ENCODE measurements at regions not wholly inside any gene's neighbourhood (a gene's known extent, or its start where the extent isn't known, plus 50 kb on each side); places are given as distances from the start of the nearest gene placed in this dataset.

DNA sequence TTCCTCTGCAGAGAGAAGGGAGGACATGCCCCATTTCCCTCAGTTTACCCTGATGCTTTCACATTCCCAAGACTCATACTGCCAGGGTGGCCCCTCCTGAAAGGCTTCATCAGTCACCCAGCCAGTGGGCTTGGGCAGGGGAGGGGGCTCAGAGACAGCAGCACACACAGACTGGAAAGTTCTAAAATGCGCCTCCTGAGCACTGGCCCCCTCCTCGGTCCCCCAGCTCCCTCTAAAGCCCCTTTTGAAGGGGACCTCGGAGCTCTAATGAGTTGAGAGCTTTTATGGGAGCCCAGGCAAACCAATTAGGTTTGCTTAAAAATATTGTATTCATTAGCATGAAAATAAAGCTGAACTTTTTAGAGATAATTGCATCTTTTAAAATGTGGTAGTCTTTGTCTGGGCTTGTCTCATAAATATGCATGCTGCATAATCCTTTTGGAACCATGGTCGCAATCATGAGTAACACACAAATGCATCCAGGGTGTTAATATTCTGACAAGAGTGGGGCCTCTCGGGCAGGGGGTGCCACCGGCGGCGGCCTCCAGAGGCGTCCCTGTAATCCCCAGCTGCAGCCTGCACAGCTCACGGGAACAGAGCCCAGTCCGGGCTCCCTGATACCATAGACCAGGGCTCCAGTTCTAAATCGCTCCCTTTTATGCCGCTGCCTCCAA lies 78.5 kb downstream of the RPLP1 start:
- H3K27ac ChIP-seq (ENCODE audit: low read depth, low read length) = no peak overlapping the region
- no peak overlapping the region; the same call in 1 of the 2 replicates for H3K4me3 ChIP-seq (ENCODE audit: low read depth, low read length)
- no peak overlapping the region for H3K9ac ChIP-seq (ENCODE audit: low read length)
- no peaks in the 10 kb centered on the region; the same call in 1 of the 2 replicates for H3K27me3 ChIP-seq (ENCODE audit: control insufficient read depth, insufficient read depth, low read length)
- H3K9me3 ChIP-seq (ENCODE audit: control insufficient read depth, insufficient read depth, low read depth, low read length) = no peaks in the 10 kb centered on the region
- H3K36me3 ChIP-seq (ENCODE audit: control insufficient read depth, insufficient read depth, low read length) = no peaks in the 10 kb centered on the region
- H3K4me1 ChIP-seq (ENCODE audit: control insufficient read depth, insufficient read depth, low read length) = peaks cover 17% of the 10 kb centered on the region

DNA sequence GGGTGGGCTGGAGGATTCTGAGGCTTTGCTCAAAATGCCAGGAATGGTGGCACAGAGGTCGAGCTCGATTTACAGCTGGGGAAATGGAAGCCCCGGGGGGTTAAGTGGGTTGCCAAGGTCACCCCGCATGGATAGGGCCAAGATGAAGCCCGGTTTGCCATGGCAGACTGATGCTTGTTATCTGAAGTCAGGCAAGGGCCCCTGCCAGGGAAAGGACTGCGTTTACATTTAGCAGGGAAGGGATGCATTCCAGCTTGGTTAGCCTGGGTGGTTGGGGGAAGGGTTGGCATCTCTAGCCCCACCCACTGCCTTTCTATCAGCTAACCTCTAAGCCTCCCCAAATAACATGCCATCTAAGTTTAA lies 79.0 kb downstream of the RPLP1 start:
- H3K9ac ChIP-seq (ENCODE audit: low read length) = no peak overlapping the region
- H3K27me3 ChIP-seq (ENCODE audit: control insufficient read depth, insufficient read depth, low read length) = no peaks in the 10 kb centered on the region; the same call in 1 of the 2 replicates
- no peak overlapping the region for H3K27ac ChIP-seq (ENCODE audit: low read depth, low read length)
- H3K9me3 ChIP-seq (ENCODE audit: control insufficient read depth, insufficient read depth, low read depth, low read length) = no peaks in the 10 kb centered on the region
- H3K4me3 ChIP-seq (ENCODE audit: low read depth, low read length) = no peak overlapping the region; the same call in 1 of the 2 replicates
- peaks cover 17% of the 10 kb centered on the region for H3K4me1 ChIP-seq (ENCODE audit: control insufficient read depth, insufficient read depth, low read length)
- no peaks in the 10 kb centered on the region for H3K36me3 ChIP-seq (ENCODE audit: control insufficient read depth, insufficient read depth, low read length)

DNA sequence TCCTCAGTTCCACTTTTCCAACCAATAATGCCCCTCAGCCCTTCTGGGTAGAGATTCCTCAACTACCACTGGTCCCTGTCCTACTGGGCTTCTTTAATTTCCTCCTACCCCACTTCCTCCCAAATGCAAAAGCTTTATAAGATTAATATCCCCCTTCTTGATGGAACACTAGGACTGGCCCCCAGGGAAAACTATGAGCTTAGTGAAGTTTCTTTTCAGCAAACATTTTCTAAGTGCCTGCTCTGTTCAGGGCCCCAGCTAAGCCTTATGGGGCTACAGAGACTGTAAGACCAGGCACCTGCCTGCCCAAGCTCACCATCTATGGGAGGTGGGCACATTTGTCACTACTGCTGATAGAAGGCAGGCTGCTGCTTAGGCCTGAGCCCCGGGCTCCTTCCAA lies 79.4 kb downstream of the RPLP1 start:
- Histone ChIP-seq H3K36me3 (ENCODE audit: control insufficient read depth, insufficient read depth, low read length) (no peaks in the 10 kb centered on the region), H3K4me3 (ENCODE audit: low read depth, low read length) (no peak overlapping the region), H3K27me3 (ENCODE audit: control insufficient read depth, insufficient read depth, low read length) (no peaks in the 10 kb centered on the region; the same call in 1 of the 2 replicates), H3K27ac (ENCODE audit: low read depth, low read length) (no peak overlapping the region), H3K9ac (ENCODE audit: low read length) (no peak overlapping the region), H3K9me3 (ENCODE audit: control insufficient read depth, insufficient read depth, low read depth, low read length) (no peaks in the 10 kb centered on the region), H3K4me1 (ENCODE audit: control insufficient read depth, insufficient read depth, low read length) (peaks cover 22% of the 10 kb centered on the region)

DNA sequence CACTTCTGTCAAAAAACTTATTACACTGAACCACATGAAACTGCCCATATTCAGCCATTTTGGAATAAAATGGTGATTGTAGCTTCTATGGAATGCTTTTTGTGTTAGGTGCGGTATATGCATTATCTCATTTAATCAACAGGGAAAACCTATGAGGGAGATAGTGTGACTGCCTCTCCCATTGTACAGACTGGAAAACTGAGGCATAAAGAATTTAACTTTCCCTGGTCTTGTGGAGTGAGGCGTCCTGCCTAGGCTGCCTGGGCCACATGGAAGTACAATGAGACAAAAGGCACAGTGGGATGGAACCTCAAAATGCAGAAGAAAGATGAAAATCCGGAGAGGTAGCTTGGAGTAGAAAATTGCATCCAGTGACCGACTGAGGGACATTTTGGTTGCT lies 80.2 kb downstream of the RPLP1 start:
- Histone ChIP-seq H3K4me3 (ENCODE audit: low read depth, low read length) (no peak overlapping the region), H3K36me3 (ENCODE audit: control insufficient read depth, insufficient read depth, low read length) (no peaks in the 10 kb centered on the region), H3K27ac (ENCODE audit: low read depth, low read length) (no peak overlapping the region), H3K4me1 (ENCODE audit: control insufficient read depth, insufficient read depth, low read length) (peaks cover 24% of the 10 kb centered on the region), H3K27me3 (ENCODE audit: control insufficient read depth, insufficient read depth, low read length) (no peaks in the 10 kb centered on the region; the same call in 1 of the 2 replicates), H3K9me3 (ENCODE audit: control insufficient read depth, insufficient read depth, low read depth, low read length) (no peaks in the 10 kb centered on the region), H3K9ac (ENCODE audit: low read length) (no peak overlapping the region)

DNA sequence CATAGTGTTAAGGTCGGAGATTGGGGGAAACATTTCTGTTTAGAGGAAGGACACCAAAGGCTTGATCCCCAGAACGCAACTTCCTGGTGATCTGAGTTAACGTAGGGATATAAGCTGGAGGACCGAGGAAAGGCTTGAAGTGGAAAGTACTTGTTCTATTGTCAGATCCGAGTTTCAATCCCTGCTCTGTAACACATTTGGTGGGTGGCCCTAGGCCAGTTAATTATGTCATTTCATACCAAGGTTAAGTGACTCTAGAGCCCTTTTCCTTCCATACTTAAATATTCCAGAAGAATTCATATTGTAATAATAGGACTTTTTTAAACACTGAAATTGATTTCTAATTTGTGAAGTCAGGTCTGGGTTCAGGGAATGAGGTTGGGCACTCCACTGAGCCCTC lies 80.9 kb downstream of the RPLP1 start:
- Histone ChIP-seq H3K4me1 (ENCODE audit: control insufficient read depth, insufficient read depth, low read length) (peaks cover 24% of the 10 kb centered on the region), H3K36me3 (ENCODE audit: control insufficient read depth, insufficient read depth, low read length) (no peaks in the 10 kb centered on the region), H3K4me3 (ENCODE audit: low read depth, low read length) (no peak overlapping the region), H3K9me3 (ENCODE audit: control insufficient read depth, insufficient read depth, low read depth, low read length) (no peaks in the 10 kb centered on the region), H3K27me3 (ENCODE audit: control insufficient read depth, insufficient read depth, low read length) (no peaks in the 10 kb centered on the region; the same call in 1 of the 2 replicates), H3K27ac (ENCODE audit: low read depth, low read length) (no peak overlapping the region), H3K9ac (ENCODE audit: low read length) (no peak overlapping the region)

DNA sequence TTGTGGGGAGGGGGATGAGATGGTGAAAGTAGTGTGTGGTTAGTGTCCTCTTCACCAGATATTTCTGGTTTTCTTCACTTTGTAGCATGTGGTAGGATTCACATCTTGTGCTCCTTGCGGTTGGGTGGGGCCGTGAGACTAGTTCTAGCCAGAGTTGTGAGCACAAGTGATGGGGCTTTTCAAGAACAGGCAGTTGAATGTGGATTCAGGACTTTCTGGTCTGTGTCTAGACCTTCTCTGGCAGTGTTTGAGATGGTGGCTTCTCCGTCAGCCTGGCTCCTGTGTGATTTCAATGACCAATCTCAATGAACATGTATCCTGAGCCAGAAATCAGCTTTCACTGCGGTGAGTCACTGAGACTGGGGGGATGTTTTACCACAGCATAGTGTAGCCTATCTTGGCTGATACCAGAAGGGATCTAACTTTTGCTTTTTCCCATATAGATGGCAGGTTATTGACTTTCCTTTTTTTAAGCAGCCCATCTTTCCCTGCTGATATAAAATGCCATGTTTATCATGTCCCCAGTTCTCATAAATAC lies 82.6 kb downstream of the RPLP1 start:
- no peak overlapping the region for H3K27ac ChIP-seq (ENCODE audit: low read depth, low read length)
- no peak overlapping the region for H3K4me3 ChIP-seq (ENCODE audit: low read depth, low read length)
- H3K27me3 ChIP-seq (ENCODE audit: control insufficient read depth, insufficient read depth, low read length) = no peaks in the 10 kb centered on the region; the same call in 1 of the 2 replicates
- peaks cover 24% of the 10 kb centered on the region for H3K4me1 ChIP-seq (ENCODE audit: control insufficient read depth, insufficient read depth, low read length)
- no peak overlapping the region for H3K9ac ChIP-seq (ENCODE audit: low read length)
- H3K9me3 ChIP-seq (ENCODE audit: control insufficient read depth, insufficient read depth, low read depth, low read length) = no peaks in the 10 kb centered on the region
- H3K36me3 ChIP-seq (ENCODE audit: control insufficient read depth, insufficient read depth, low read length) = no peaks in the 10 kb centered on the region

DNA sequence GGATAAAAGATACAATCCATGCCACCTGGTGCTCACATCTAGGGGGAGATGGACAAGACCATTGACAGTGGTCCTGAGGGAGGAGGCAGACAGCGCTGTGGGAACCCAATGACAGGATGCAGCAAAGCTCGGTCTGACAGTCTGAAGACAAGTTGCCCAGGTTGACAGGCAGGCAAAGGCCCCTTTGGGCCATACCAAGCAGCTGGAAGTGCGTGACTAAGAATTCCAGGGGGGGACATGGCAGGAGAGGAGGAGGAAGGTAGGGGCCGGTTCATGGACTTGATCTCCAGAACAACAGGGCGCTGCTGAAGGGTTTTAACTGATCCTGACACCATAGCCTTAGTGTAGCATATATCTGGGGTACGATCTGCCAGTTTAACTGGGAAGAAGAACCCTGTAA lies 83.4 kb downstream of the RPLP1 start:
- Histone ChIP-seq H3K4me3 (ENCODE audit: low read depth, low read length) (no peak overlapping the region), H3K27ac (ENCODE audit: low read depth, low read length) (no peak overlapping the region), H3K9me3 (ENCODE audit: control insufficient read depth, insufficient read depth, low read depth, low read length) (no peaks in the 10 kb centered on the region), H3K9ac (ENCODE audit: low read length) (no peak overlapping the region), H3K27me3 (ENCODE audit: control insufficient read depth, insufficient read depth, low read length) (no peaks in the 10 kb centered on the region), H3K36me3 (ENCODE audit: control insufficient read depth, insufficient read depth, low read length) (no peaks in the 10 kb centered on the region), H3K4me1 (ENCODE audit: control insufficient read depth, insufficient read depth, low read length) (peaks cover 20% of the 10 kb centered on the region)

DNA sequence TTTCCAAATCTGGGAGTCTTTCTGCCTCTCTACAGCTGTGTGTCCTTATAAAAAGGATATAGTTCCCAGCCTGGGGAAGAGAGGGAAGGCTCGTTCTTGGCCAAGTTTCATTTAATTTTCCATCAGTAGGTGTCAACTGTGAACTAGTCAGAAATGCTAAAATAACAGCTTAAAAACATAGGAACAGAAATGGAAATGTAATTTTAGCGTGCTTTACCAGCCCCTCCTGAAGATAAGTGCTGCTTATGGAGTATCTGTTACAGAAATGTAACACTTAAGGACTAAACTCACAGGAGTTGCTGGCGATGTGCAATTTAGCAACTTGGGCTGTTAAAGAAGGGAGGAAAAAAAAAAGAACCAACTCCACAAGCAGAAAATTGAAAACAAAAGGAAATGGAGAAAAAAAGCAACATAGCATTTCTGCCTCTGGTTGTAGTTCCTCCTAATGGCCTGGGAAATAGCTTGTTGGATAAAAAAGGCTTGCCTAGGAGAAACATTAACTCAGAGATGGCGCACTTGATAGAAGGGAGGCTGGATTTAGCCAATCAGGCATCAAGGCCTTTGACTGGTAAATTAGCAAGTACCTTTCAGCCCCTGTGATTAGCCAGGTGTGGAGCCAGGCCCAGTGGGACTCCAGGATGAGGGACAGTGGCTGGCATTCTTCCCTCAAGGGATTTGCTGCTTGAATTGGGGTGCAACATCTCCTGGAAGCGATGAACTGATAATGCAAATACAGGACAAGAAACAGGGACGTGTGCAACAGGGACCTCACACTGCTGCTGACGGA lies 84.3 kb downstream of the RPLP1 start:
- Histone ChIP-seq H3K36me3 (ENCODE audit: control insufficient read depth, insufficient read depth, low read length) (no peaks in the 10 kb centered on the region), H3K4me3 (ENCODE audit: low read depth, low read length) (no peak overlapping the region), H3K27ac (ENCODE audit: low read depth, low read length) (no peak overlapping the region), H3K9me3 (ENCODE audit: control insufficient read depth, insufficient read depth, low read depth, low read length) (no peaks in the 10 kb centered on the region), H3K9ac (ENCODE audit: low read length) (no peak overlapping the region), H3K4me1 (ENCODE audit: control insufficient read depth, insufficient read depth, low read length) (peaks cover 12% of the 10 kb centered on the region), H3K27me3 (ENCODE audit: control insufficient read depth, insufficient read depth, low read length) (no peaks in the 10 kb centered on the region)

DNA sequence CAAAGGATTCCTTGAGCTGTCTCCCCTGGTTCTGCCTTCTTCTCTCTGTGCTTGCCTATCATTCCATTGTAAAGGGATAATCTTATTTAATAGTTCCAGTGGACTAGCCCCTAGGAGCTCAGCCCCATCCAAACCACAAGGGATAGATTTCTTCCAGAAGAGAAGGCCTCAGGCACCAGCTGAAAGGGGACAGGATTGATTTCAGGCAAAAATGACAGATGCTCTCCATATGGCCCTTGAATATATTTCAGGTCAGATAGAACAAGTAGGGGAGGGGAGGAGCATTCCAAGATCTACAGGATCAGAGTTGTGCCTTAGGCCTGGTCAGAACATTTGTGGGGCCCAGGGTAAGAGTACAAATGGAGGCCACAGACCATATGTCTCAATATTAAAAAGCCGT lies 85.3 kb downstream of the RPLP1 start:
- H3K27me3 ChIP-seq (ENCODE audit: control insufficient read depth, insufficient read depth, low read length) = no peaks in the 10 kb centered on the region
- no peak overlapping the region for H3K4me3 ChIP-seq (ENCODE audit: low read depth, low read length)
- no peaks in the 10 kb centered on the region for H3K36me3 ChIP-seq (ENCODE audit: control insufficient read depth, insufficient read depth, low read length)
- peaks cover 8% of the 10 kb centered on the region; the same call in 1 of the 2 replicates for H3K4me1 ChIP-seq (ENCODE audit: control insufficient read depth, insufficient read depth, low read length)
- no peaks in the 10 kb centered on the region for H3K9me3 ChIP-seq (ENCODE audit: control insufficient read depth, insufficient read depth, low read depth, low read length)
- no peak overlapping the region for H3K27ac ChIP-seq (ENCODE audit: low read depth, low read length)
- H3K9ac ChIP-seq (ENCODE audit: low read length) = no peak overlapping the region

DNA sequence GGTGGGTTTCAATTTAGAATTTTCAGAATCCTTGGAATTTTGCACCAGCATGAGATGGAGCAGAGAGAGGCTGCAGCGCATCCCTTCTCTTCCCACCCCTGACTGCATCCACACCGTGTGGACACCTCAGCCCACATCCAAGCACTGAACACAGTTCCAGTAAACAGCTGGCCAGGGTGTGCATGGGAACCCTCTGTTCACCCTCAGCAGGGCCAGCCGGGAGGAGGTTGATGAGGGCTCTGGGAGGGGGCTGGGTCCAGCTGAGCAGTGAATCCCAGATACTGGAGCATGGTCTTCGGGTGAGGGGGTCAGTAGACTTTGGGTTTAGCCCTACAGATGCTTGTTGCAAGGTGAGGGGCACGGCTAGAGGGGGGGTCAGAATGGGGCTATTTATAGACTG lies 85.8 kb downstream of the RPLP1 start:
- no peaks in the 10 kb centered on the region for H3K9me3 ChIP-seq (ENCODE audit: control insufficient read depth, insufficient read depth, low read depth, low read length)
- H3K27me3 ChIP-seq (ENCODE audit: control insufficient read depth, insufficient read depth, low read length) = no peaks in the 10 kb centered on the region
- H3K4me1 ChIP-seq (ENCODE audit: control insufficient read depth, insufficient read depth, low read length) = peaks cover 8% of the 10 kb centered on the region; the same call in 1 of the 2 replicates
- H3K4me3 ChIP-seq (ENCODE audit: low read depth, low read length) = no peak overlapping the region
- H3K9ac ChIP-seq (ENCODE audit: low read length) = no peak overlapping the region
- H3K27ac ChIP-seq (ENCODE audit: low read depth, low read length) = no peak overlapping the region
- no peaks in the 10 kb centered on the region for H3K36me3 ChIP-seq (ENCODE audit: control insufficient read depth, insufficient read depth, low read length)

DNA sequence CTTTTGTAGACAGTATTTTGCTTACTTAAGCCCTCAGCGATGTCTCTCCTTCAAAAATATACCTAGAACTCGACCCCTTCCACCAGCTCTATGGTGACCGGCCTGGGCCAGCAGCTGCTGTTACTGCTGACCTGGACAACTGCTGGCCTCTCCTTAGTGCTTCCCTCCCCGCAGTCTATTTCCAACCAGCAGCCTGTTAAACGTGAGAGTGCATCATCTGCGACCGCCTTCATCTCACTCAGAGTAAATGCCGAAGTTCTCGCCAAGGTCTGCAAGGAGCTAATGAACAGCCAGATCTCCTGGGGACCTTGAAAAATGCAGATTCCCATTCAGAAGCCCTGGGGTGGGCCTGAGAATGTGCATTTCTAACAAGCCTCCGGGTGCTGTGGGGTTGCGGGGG lies 86.7 kb downstream of the RPLP1 start:
- Histone ChIP-seq H3K9ac (ENCODE audit: low read length) (no peak overlapping the region), H3K36me3 (ENCODE audit: control insufficient read depth, insufficient read depth, low read length) (no peaks in the 10 kb centered on the region), H3K4me1 (ENCODE audit: control insufficient read depth, insufficient read depth, low read length) (peaks cover 8% of the 10 kb centered on the region; the same call in 1 of the 2 replicates), H3K4me3 (ENCODE audit: low read depth, low read length) (no peak overlapping the region), H3K27ac (ENCODE audit: low read depth, low read length) (no peak overlapping the region), H3K27me3 (ENCODE audit: control insufficient read depth, insufficient read depth, low read length) (no peaks in the 10 kb centered on the region), H3K9me3 (ENCODE audit: control insufficient read depth, insufficient read depth, low read depth, low read length) (no peaks in the 10 kb centered on the region)

All from HUES6 (cell line).